Brain microvascular endothelial cell (primary cell): ENCODE measurements at regions not wholly inside any gene's neighbourhood (a gene's known extent, or its start where the extent isn't known, plus 50 kb on each side); places are given as distances from the start of the nearest gene placed in this dataset.

Experiments
- DNase-seq: peaks from one replicate; pipeline ENCODE4 v3.0.0-alpha.2; 2020
- H3K27ac ChIP-seq: fragments of 250-450 bp; sonication (Bioruptor Pico); 2 replicates; pipeline ENCODE4 v1.5.1; 2020; ENCODE audit warnings: mild to moderate bottlenecking, moderate library complexity
- H3K27me3 ChIP-seq: fragments of 250-450 bp; sonication (Bioruptor Pico); replicated peaks from 2 replicates; pipeline ENCODE4 v1.5.1; 2020; ENCODE audit warnings: mild to moderate bottlenecking
- H3K36me3 ChIP-seq: fragments of 250-450 bp; sonication (Bioruptor Pico); replicated peaks from 2 replicates; pipeline ENCODE4 v1.5.1; 2020; ENCODE audit warnings: mild to moderate bottlenecking
- H3K4me3 ChIP-seq: 2 replicates; pipeline ENCODE4 v1.5.1; 2011; ENCODE audit warnings: low read depth, mild to moderate bottlenecking, control low read depth, low read length, moderate library complexity
- in situ Hi-C: cut with HindIII; loops from 2 replicates; pipeline ENCODE4 v1.10.0; 2017; ENCODE audit warnings: low sequenced_read_pairs, low pct_ligation_motif_present
- TF ChIP-seq, protein P1 (sequence below): IDR thresholded peaks from 2 replicates; pipeline ENCODE4 v1.5.1; 2011; ENCODE audit warnings: low read depth, mild to moderate bottlenecking, moderate library complexity, low read length, control low read depth, inconsistent platforms; ENCODE audit errors: missing control alignments

DNA sequence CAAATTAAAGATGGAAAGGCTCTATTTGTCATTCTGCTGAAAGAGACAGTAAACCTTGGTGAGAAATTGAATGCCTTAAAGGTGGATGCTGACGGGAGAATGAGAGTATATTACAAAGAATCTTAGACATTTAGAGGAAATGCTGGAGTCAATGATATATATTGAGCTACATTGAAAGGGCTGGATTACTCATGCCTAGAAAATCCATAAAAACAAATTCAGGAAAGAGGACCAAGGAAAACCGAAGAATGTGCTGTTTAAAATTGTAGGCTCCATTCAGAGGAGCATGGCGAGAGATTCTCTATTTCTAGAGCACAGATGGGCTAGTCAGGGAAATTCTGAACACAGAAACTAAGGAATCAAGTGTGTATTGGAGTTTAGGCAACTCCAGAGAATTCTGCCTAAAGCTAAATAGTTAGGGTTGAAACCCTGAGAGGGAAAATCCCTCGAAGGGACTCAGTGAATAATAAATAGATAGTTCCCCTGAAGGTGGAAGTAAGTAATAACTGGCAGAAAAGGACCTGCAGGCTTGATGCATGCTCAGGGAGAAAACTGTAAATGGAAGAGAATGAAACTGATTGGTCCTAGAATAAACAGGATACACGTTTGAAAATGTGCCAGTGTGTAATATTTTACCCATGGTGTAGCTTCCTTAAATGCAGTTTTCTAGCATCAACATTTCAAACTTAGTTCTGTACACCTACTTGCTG lies 1532.4 kb upstream of the TENM3 start:
- TF ChIP-seq, protein P1, sequence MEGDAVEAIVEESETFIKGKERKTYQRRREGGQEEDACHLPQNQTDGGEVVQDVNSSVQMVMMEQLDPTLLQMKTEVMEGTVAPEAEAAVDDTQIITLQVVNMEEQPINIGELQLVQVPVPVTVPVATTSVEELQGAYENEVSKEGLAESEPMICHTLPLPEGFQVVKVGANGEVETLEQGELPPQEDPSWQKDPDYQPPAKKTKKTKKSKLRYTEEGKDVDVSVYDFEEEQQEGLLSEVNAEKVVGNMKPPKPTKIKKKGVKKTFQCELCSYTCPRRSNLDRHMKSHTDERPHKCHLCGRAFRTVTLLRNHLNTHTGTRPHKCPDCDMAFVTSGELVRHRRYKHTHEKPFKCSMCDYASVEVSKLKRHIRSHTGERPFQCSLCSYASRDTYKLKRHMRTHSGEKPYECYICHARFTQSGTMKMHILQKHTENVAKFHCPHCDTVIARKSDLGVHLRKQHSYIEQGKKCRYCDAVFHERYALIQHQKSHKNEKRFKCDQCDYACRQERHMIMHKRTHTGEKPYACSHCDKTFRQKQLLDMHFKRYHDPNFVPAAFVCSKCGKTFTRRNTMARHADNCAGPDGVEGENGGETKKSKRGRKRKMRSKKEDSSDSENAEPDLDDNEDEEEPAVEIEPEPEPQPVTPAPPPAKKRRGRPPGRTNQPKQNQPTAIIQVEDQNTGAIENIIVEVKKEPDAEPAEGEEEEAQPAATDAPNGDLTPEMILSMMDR: no peak
- Histone ChIP-seq H3K27me3 (no peaks in the 10 kb centered on the region), H3K27ac (no peak overlapping the region), H3K4me3 (no peak overlapping the region), H3K36me3 (no peaks in the 10 kb centered on the region)
- no peak for DNase-seq
- in situ Hi-C loops: no loop called here

DNA sequence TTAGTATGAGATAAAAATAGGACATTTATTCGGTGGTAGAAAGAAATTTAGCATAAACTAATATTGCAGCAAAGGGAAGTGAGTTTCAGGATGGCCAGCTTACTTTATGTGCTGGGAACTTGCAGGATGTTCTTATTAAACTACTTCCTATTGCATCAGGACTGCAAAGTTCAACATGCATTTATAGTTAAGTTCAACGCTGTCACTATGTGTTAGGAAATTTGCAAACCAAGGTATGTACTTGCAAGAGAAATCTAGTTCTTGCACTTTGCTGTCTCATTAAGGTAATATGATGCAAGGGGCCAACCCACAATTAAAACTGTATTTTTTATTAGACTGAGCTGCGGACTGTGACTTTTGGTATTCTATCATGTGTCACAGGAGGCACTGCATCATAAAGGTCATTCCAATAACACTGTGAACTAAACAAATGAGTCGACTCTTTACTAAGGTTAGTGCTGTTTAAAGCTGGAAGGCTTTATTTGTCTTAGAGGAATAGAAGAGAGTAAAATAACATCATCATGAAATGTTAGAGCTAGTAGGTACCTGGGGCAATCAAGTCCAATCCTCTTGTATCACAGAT lies 1525.7 kb upstream of the TENM3 start:
- Histone ChIP-seq H3K4me3 (no peak overlapping the region), H3K27ac (no peak overlapping the region)
- in situ Hi-C loops: no loop called here

DNA sequence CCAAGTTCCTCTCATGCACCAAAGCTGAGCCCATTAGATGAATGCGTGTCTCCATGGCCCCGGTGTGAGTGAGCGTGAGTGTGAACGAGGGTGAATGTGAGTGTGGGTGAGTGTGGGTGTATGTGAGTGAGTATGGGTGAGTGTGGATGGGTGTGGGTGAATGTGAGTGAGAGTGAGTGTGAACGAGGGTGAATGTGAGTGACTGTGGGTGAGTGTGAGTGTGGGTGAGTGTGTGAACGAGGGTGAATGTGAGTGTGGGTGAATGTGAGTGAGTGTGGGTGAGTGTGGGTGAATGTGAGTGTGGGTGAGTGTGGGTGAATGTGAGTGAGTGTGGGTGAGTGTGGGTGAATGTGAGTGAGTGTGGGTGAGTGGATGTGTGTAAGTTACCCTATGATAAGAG lies 1521.8 kb upstream of the TENM3 start:
- Histone ChIP-seq H3K36me3 (no peaks in the 10 kb centered on the region), H3K4me3 (no peak overlapping the region), H3K27me3 (no peaks in the 10 kb centered on the region), H3K27ac (no peak overlapping the region)
- no peak for DNase-seq
- in situ Hi-C loops: no loop called here
- TF ChIP-seq, protein P1: no peak

More for the DNA sequence above, 1525.7 kb upstream of the TENM3 start:
- H3K27me3 ChIP-seq: no peaks in the 10 kb centered on the region
- H3K36me3 ChIP-seq: no peaks in the 10 kb centered on the region
- DNase-seq: no peak
- TF ChIP-seq, protein P1: no peak

DNA sequence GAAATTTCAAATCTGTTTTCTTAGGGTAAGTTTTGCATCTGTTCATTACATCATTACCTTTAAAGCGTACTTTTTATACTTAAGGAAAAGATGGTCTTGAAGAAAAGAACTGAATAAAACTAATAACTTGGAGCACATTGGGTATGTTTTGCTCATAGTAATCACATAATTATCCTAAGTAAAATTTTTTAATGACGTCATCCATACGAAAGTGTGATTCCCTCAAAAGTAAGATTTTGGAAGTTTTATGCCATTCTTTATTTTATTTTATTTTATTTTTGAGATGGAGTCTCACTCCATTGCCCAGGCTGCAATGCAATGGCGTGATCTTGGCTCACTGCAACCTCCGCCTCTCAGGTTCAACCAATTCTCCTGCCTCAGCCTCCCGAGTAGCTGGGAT lies 1516.6 kb upstream of the TENM3 start:
- no peak overlapping the region for H3K27ac ChIP-seq
- no peak for DNase-seq
- TF ChIP-seq, protein P1: no peak
- in situ Hi-C loops: no loop called here
- no peaks in the 10 kb centered on the region for H3K27me3 ChIP-seq
- H3K4me3 ChIP-seq: no peak overlapping the region
- H3K36me3 ChIP-seq: no peaks in the 10 kb centered on the region

DNA sequence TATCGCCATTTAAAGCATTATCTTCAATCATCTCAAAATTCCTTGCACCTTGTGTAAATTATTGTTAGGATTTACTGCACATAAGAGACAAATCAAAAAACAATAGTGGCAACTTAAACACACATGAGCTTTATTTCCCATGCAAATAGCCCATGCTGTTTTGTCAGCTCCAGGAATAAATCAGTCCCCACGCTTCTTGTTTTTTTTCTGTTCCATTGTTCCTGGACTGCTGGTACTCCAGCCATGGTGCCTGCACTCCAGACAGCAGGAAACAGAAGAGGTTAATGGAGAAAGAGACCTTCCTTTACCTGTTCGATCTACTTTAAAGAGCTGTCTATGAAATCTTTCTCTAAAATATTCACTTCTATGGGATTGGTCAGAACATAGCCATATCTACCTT lies 1515.7 kb upstream of the TENM3 start:
- Histone ChIP-seq H3K4me3 (no peak overlapping the region), H3K27me3 (no peaks in the 10 kb centered on the region), H3K27ac (no peak overlapping the region), H3K36me3 (no peaks in the 10 kb centered on the region)
- in situ Hi-C loops: no loop called here
- DNase-seq: no peak
- TF ChIP-seq, protein P1: no peak
